A673 (cell line): ENCODE measurements at regions not wholly inside any gene's neighbourhood (a gene's known extent, or its start where the extent isn't known, plus 50 kb on each side); places are given as distances from the start of the nearest gene placed in this dataset.

Experiments
- BruUV-seq: library from RNA; stranded (reverse); fragments of 400-500 nt; replicated peaks from 2 replicates; lab custom pipeline; 2021; lab: Mats Ljungman, UMichigan
- CTCF ChIA-PET: fragments of 300-600 bp; sonication (Branson Sonifier 250); formaldehyde crosslinking; loops from one replicate; lab custom pipeline; 2022; ENCODE audit warnings: antibody characterized with exemption; lab: Charles Lee
- POLR2A ChIA-PET: fragments of 300-600 bp; sonication (Branson Sonifier 250); formaldehyde crosslinking; loops from one replicate; lab custom pipeline; 2022; ENCODE audit warnings: antibody characterized with exemption; ENCODE audit not compliant: low non-redundant PET; lab: Charles Lee
- DNase-seq: peaks from one replicate; pipeline ENCODE4 v3.0.0-alpha.2; 2015; ENCODE audit warnings: low spot score
- H3K27ac ChIP-seq: fragments of 200-600 bp; sonication (generic); 2 replicates; pipeline ENCODE4 v1.5.1; 2016; ENCODE audit warnings: mixed run types, low read depth, mild to moderate bottlenecking, mixed read lengths, antibody characterized with exemption, low read length; ENCODE audit not compliant: poor library complexity, severe bottlenecking
- H3K27me3 ChIP-seq: fragments of 200-600 bp; sonication (generic); replicated peaks from 2 replicates; pipeline ENCODE4 v1.6.1; 2017; ENCODE audit warnings: mixed run types, low read depth, mild to moderate bottlenecking, mixed read lengths, antibody characterized with exemption, low read length; ENCODE audit not compliant: insufficient read depth, poor library complexity
- H3K36me3 ChIP-seq: fragments of 200-600 bp; sonication (generic); 2 replicates; pipeline ENCODE4 v1.6.1; 2016; ENCODE audit warnings: mixed run types, mild to moderate bottlenecking, mixed read lengths, antibody characterized with exemption, low read length; ENCODE audit not compliant: insufficient read depth, poor library complexity, severe bottlenecking
- H3K4me1 ChIP-seq: fragments of 200-600 bp; sonication (generic); 2 replicates; pipeline ENCODE4 v1.6.1; 2017; ENCODE audit warnings: mixed run types, mild to moderate bottlenecking, mixed read lengths, antibody characterized with exemption, low read length; ENCODE audit not compliant: insufficient read depth, poor library complexity, severe bottlenecking
- H3K4me3 ChIP-seq: fragments of 200-600 bp; sonication (generic); 2 replicates; pipeline ENCODE4 v1.5.1; 2016; ENCODE audit warnings: low read depth, mixed run types, mild to moderate bottlenecking, mixed read lengths, low read length; ENCODE audit not compliant: poor library complexity, severe bottlenecking
- H3K9me3 ChIP-seq: fragments of 200-600 bp; sonication (generic); 2 replicates; pipeline ENCODE4 v1.6.1; 2016; ENCODE audit warnings: mixed run types, low read depth, mild to moderate bottlenecking, mixed read lengths, antibody characterized with exemption, low read length; ENCODE audit not compliant: poor library complexity, severe bottlenecking
- CTCF ChIP-seq: fragments of 300-800, 200-600 bp; sonication (generic); conservative IDR thresholded peaks from 2 replicates; pipeline ENCODE4 v1.5.1; 2017; ENCODE audit warnings: low read depth, mild to moderate bottlenecking, antibody characterized with exemption, low read length, moderate library complexity, mixed read lengths
- EZH2 ChIP-seq: fragments of 200-600 bp; sonication (generic); IDR thresholded peaks from 2 replicates; pipeline ENCODE4 v1.6.1; 2017; ENCODE audit warnings: borderline replicate concordance, low read depth, mild to moderate bottlenecking, mixed read lengths, antibody characterized with exemption, low read length; ENCODE audit not compliant: poor library complexity, severe bottlenecking
- intact Hi-C: fragments of 100-400 bp; cut with micrococcal nuclease; formaldehyde crosslinking; loops from one replicate; pipeline ENCODE4 v1.10.0; 2022; ENCODE audit not compliant: unreplicated experiment

DNA sequence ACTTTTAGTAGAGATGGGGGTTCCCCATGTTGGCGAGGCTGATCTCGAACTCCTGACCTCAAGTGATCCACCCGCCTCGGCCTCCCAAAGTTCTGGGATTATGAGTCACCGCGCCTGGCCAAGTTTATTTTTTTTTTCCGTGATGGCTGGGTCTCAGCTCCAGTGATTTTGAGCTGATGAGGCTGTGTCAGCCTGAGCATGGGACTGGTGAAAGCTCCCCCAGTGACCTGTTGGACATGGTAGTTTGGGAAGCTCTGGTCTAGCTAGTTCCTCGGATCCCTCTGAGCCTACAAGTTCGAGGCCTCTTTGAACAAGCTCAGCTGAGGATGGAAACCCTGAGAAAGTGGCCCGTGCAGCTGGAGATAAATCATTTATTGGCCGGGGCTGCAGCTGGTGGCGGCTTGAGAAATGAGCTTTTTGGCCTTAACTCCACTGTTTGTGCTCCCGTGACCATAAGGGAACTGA is 126.8 kb downstream of the SNX5 start:
- no peak overlapping the region for H3K4me3 ChIP-seq
- no peaks in the 10 kb centered on the region for H3K4me1 ChIP-seq
- intact Hi-C loops, result no loop called here

DNA sequence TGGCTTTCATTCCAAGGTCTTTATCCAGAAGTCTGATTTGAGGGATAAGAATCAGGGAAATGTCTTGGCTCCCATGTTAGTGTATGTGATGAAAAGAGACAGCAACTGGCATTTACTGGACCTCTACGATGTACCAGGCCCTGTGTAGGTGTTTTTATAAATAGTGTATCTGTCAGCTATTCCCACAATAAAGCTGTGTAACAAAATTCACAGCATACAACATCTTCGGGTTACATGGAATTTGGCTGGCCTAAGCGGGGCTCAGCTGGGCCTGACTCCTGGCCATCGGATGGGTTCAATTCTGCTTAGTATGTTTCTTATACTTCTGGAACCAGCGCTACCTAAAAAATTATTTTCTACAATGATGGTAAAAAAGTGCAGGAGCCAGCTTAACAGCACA is 128.2 kb downstream of the SNX5 start:
- Histone ChIP-seq H3K4me1 (no peaks in the 10 kb centered on the region), H3K9me3 (no peaks in the 10 kb centered on the region), H3K36me3 (no peaks in the 10 kb centered on the region), H3K4me3 (no peak overlapping the region), H3K27me3 (peaks cover 5% of the 10 kb centered on the region), H3K27ac (no peak overlapping the region)
- ChIA-PET POLR2A (no interaction called here), CTCF (no interaction called here)
- BruUV-seq, result no TSS peak
- intact Hi-C loops, result no loop called here
- TF ChIP-seq CTCF (no peak), EZH2 (no peak)
- DNase-seq, result no peak

More for the DNA sequence above, 126.8 kb downstream of the SNX5 start:
- ChIA-PET POLR2A (no interaction called here), CTCF (no interaction called here)
- TF ChIP-seq EZH2 (no peak), CTCF (no peak)
- Histone ChIP-seq H3K9me3 (no peaks in the 10 kb centered on the region), H3K36me3 (no peaks in the 10 kb centered on the region), H3K27me3 (peaks cover 5% of the 10 kb centered on the region), H3K27ac (no peak overlapping the region)
- DNase-seq, result no peak
- BruUV-seq, result no TSS peak

DNA sequence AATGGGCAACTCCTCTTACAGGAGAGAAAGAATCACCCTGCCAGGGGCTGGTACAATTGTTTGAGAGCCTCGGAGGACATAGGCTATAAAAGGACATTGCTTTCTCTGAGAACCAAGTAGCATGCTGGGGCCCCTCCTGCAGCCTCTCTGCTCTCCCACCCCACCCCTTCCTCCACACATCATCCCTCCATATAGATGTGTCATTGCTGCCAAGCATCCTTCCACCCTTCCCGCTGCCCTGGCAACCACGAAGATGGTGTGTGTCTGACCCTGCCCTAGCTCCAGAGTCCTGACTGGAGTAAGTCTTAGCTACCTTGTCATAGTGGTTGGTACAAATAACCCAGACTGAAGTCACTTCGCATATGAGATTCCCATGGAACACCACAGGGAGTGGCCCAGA is 129.7 kb downstream of the SNX5 start:
- TF ChIP-seq EZH2 (no peak), CTCF (no peak)
- intact Hi-C loops, result no loop called here
- Histone ChIP-seq H3K27ac (no peak overlapping the region), H3K4me3 (no peak overlapping the region), H3K4me1 (no peaks in the 10 kb centered on the region), H3K27me3 (peaks cover 5% of the 10 kb centered on the region), H3K36me3 (no peaks in the 10 kb centered on the region), H3K9me3 (no peaks in the 10 kb centered on the region)
- POLR2A ChIA-PET, result no interaction called here
- no TSS peak for BruUV-seq
- DNase-seq, result no peak
- CTCF ChIA-PET, result no interaction called here
